ENCODE measurements at regions not wholly inside any gene's neighbourhood (a gene's known extent, or its start where the extent isn't known, plus 50 kb on each side); places are given as distances from the start of the nearest gene placed in this dataset.

DNA sequence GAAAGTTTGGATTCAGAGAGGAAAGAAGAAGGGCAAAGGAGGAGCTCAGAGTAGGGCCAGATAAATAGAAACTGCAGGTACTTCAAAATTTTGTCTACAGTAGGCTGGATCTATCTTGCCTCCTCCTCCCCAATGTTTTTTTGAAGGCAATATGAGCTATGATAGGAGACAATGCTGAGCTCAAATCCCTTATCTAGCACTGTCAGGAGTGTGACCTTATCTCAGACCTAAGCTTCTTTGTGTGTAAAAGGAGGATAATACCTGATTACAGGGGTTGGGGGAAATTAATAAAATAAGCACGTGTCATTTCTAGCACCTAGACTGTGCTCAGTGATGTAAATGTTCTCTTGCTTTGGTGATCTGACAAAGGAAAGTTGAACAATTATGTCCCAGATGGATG, 137.8 kb upstream of the CD180 start:
- no peak for DNase-seq (ENCODE audit: low spot score)

DNA sequence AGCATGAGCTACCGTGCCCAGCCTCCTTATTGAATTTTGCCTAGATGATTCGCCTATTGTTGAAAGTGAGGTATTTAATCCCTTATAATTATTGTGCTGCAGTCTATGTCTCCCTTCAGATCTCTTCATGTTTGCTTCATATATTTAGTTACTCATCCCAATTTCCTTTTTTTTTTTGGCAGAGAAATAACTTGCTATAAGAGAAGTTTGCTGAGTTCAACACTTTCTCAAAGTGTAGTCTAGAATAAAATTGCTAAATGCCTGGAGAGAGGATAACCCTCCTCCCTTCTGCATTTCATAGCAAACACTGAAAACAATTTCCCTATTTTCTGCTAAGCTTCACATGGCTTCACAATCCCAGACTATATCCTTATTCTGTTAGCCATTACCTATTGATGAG, 136.6 kb upstream of the CD180 start:
- no peak for DNase-seq (ENCODE audit: low spot score)

DNA sequence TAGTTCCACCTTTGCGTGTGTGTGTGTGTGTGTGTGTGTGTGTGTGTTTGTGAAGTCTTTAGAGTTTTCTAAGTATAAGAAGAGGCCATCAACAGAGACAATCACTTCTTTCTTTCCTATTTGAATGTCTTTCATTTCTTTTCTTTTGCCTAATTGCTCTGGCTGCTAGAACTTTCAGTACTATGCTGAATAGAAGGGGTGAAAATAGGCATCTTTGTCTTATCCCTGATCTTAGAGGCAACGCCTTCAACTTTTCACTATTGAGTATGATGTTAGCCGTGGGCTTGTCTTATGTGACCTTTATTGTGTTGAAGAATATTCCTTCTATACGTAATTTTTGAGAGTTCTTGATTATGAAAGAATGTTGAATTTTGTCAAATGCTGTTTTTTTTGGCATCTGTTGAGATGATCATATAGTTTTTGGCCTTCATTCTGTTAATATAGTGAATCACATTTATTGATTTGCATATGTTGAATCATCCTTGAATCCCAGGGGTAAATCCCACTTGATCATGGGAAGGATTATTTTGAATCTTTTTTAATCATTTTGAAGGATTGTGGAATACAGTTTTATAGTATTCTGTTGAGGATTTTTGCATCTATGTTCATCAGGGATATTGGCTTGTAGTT, 134.8 kb upstream of the CD180 start:
- no peak for DNase-seq (ENCODE audit: low spot score)

DNA sequence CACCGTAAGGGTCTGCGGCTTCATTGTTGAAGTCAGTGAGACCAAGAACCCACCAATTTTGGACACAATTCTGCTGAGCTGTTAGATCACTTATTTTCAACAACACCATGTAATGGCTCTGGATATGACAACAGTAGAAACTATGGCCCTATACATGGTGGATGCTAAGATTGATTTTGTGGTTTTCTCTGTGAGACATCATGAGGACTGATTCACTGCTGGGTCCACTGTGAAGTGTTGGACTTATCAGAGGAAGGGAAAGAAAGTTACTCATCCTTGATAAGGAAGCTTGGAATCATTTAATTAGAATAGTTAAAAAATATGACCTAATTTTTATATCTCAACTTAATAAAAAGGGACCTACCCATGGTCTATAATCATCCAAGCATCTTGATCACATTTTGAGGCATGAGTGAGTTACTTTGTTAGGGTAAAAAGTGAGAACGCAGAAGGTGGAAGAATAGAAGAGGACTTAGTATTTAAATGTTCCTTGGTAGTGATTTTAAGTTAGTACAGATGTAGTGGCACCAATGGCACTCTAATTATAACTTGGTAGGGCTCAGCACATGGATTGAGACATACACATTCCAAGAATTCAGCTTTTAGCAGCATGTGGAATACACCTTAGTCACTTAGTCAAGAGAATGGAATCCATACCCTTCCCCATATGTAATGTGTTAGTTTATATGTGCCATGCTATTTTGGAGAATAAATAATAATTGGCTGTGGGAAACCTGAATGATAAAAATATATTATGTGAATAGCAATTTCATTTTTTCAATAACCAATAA, 123.5 kb upstream of the CD180 start:
- no peak for DNase-seq (ENCODE audit: low spot score)

DNA sequence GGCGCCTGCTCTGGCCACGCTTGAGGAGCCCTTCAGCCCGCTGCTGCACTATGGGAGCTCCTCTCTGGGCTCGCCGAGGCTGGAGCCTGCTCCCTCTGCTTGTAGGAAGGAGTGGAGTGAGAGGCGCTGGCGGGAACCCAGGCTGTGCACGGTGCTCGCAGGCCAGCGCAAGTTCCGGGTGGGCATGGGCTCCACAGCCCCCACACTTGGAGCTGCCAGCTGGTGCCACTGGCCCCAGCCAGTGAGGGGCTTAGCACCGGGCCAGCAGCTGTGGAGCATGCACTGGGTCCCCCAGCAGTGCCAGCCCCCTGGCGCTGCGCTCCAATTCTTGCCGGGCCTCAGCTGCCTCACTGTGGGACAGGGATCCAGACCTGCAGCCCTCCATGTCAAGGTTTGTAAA, 122.1 kb upstream of the CD180 start:
- no peak for DNase-seq (ENCODE audit: low spot score)

DNA sequence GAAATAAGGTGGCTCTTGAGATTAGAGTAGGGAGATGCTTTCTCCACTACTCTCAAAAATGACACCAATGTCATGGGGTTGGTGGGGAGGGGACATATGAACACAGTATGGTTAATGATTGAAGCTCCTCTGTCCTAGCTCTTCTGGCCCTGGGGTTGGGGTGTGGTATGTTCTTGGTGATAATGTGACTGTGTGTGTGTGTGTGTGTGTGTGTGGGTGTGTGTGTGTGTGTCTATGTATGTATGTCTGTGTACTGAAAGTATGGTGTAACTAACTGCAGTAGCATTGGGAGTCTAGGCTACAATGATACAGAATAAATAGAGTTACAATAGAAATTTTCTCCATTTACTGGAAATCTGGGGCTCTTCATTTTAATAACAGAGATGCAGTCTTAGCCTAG, 121.0 kb upstream of the CD180 start:
- no peak for DNase-seq (ENCODE audit: low spot score)

DNA sequence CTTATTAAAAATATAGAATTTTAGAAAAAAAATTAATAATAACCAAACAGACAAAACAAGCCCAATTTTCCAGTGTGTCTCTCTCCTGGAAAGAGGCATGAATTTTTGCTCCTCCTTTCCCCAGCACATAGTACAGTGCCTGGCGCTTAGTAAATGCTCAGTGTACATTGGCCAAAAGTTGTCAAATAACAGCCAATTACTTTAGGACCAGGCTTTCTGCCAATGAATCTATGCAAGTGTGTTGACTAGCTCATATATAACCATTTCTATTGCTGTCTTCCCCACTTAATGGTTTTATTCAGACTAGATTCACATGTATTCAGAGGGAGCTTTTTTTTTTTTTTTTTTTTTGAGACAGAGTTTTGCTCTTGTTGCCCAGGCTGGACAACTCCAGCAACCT, 120.1 kb upstream of the CD180 start:
- DNase-seq (ENCODE audit: low spot score): no peak

DNA sequence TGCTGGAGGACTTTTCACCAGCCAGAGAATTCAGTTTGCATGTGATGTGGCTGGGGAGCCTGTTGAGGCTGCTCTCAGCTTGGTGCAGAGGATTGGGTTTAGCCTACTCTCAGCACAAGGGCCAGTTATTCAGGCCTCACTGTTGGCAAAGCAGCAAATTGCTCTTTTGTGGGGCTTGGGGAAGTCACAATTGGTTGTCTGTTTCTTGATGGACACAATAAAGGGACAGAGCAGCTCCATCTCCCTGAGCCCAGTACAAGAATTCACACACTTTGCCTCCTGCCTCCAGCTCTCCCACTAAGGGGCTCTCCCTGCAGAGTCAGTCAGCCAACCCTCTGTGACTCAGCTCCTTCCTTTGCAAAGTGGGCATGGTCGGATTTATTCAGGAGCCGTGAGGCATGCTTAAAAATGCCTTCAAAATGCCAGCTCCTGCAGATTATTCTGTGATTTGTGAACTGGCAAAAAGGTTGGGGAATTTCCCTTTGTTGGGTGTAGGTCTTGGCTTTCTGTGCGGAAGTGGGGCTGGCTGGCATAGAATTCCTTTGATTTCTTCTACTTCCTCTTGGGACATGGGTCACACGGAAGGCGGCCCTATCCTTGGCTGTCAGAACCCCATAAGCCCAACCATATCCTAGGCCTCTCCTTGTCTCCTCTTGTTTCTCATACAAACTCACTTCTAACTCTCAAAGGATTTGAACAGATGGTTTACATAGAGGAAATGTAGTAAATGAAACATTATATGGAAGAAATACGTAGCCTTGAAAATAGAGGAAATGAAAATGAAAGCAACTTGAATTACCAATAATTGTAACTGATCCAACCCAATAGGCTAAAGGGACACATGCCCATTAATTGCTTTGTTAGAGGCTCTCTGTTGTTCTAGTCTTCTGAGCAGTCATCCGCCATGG, 118.7 kb upstream of the CD180 start:
- DNase-seq (ENCODE audit: low spot score): no peak

DNA sequence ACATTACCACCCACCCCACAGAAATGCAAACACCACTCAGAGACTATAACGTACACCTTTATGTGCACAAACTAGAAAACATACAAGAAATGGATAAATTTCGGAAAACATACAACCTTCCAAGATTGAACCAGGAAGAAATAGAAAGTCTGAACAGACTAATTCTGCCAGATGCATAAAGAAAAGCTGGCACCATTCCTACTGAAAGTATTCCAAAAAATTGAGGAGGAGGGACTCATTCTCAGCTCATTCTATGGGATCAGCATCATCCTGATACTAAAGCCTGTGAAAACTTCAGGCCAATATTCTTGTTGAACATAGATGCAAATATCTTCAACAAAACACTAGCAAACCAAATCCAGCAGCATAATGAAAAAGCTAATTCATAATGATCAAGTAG, 115.1 kb upstream of the CD180 start:
- DNase-seq (ENCODE audit: low spot score): no peak

DNA sequence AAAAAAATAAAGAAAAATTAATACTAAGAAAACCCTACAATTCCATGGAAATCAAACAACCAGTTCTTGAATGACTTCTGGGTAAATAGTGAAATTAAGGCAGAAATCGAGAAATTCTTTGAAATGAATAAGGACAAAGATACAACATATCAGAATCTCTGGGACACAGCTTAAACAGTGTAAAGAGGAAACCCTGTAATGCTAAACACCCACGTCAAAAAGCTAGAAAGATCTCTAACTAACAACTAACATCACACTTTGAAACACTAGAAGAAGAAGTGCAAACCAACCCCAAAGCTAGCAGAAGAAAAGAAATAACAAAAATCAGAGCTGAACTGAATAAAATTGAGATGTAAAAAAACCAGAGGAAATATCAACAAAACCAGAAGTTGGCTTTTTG, 114.6 kb upstream of the CD180 start:
- no peak for DNase-seq (ENCODE audit: low spot score)

DNA sequence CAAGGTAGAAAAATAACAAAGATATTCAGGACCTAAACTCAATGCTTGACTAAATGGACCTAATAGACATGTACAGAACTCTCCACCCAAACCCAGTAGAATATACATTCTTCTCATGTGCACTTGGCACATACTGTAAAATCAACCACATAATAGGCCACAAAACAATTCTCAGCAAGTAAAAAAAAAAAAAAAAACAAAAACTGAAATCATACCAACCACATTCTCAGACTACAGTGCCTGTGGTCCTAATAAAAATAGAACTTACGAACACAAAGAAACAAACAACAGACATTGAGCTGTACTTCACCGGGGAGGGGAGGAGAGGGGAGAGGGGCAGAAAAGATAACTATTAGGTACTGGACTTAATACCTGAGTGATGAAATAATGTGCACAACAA, 114.1 kb upstream of the CD180 start:
- DNase-seq (ENCODE audit: low spot score): no peak

DNA sequence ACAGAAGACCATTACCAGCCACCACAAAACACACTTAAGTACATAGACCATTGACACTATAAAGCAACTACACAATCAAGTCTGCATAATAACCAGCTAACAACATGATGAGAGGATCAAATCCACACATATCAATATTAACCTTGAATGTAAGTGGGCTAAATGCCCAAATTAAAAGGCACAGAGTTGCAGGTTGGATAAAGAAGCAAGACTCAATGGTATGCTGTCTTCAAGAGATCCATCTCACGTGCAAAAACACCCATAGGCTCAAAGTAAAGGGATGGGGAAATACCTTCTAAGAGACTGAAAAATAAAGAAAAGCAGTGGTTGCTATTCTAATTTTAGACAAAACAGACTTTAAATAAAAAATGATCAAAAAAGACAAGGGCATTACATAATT, 113.6 kb upstream of the CD180 start:
- DNase-seq (ENCODE audit: low spot score): no peak

DNA sequence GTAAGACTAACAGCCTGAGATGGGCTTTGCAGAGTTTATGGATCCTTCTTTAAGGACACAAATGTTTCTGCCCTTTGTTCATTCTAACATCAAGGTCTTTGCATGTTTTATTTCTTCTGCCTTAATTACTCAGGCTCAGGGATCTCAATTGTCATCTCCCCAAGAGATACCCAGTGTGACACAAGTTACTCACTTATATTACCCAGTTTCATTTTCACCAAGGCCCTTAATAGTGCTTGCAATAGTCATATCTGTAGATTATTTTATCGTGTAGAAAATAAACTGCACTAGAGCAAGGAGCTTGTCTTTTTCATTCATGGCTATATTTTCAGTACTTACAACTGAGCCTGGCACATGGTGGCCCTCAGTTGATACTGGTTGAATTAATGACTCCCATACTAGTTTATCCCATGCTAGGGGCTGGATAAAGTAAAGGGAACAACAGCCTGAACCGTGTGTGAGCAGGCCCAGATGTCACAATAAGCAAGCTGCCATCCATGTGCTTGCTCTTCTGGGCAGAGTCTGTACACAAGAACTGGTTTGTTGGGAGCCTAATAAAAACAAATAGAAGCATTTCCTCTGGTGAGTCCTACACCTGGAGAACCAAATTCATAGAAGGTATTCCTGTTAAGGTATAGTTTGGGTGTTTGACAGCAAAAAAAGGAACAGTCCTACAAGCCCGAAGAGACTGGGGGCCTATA, 112.5 kb upstream of the CD180 start:
- DNase-seq (ENCODE audit: low spot score): no peak

DNA sequence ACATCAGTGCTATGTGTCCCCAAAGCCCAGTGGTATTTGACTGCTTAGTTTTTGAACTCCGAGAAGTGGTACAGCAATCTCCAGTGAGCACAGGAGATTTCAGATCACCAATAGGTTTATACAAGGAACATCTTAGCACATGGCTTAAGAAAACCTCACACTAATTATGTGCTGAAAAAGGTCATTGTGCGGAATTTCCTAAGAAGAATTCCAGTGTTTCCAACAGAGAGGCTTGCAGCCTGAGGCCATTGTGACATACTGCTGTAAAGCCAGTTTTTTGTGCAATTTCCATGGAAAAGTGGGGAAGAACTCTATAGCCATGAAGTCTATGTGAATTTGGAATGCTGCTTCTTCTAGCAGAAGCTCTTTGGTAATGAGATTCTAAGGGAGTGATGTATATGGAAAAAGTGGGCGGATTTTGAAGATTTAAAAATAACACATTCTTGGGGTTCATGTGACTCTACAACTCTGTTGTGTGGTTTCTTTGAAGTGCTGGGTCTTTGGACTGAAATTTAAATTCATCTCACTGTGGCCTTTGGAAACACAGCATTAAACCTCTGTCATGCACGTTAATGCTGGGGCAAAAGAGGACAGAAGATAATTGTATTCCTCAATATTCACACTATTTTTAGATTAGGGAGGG, 110.5 kb upstream of the CD180 start:
- DNase-seq (ENCODE audit: low spot score): no peak

DNA sequence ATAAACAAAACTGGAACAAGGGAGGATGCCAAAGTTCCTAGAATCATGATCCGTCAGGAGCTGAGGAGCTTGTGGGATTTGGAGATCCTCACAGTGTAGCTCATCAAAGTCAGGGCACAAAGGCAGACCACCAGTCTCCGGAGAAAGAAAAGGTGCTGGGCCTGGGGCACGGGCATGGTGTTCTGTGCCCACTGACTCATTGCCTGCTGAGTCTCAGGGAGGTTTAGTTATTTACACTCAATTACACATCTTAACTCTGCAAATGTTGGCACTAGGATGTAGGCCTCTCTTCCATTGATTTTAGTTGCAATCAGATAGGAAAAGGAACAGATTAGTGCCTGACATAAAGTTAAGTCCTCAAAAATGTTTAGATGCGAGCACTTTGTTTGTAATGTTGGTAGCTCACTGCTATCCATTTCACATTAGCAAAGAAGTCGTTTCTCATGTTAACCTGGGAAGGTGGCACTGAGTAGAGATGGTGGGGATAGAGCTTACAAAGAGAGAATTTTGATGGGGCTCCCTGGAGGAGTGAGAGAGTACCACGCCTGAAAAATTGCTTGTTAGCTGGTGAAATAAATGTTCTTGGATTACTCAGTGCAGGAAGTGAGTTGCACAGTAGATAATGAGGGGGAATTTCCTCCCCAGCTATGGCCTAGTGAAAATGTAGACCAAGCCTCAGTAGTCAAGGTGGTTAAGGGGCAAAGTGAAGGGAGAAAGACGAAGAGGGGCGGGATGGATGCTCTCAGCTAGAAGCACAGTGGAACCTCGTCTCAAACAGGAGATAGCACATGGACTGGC, 109.5 kb upstream of the CD180 start:
- DNase-seq (ENCODE audit: low spot score): no peak

DNA sequence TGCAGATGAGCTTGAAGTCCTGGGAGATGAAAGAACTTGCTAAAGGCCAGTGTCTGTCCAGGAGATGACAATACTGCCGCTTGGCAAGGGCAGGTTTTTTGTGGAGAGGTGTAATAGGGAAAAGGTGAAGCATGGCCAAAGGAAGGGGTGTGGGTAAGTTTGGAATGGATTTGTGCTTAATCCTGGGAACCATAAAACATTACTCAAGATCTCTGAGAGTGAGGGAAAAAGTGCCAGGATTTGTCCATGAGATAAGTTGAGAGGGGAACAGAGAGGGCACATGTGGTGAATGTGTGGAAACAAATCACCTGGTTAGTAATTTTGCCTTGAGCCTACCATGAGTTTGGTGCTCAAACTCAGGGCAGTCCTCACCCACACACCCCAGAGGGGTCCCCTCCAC, 108.8 kb upstream of the CD180 start:
- no peak for DNase-seq (ENCODE audit: low spot score)

DNA sequence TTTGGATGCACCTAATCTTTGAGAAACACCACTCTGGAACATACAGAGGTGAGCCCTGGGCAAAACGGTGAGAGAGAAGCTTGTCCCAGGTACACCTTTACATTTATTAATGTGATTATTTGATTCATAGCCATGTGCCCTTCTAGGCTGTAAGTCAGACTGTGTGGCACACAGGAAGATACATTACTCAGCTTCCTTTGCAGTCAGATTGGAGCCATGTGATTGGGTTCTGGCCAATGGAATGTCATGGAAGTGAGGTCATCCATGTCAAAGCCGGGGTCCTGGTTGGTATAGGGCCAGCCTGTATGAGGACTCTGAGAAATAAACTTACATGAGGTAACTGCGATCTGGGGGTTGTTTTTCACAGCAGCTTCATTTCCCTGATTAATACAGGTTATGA, 106.8 kb upstream of the CD180 start:
- no peak for DNase-seq (ENCODE audit: low spot score)

DNA sequence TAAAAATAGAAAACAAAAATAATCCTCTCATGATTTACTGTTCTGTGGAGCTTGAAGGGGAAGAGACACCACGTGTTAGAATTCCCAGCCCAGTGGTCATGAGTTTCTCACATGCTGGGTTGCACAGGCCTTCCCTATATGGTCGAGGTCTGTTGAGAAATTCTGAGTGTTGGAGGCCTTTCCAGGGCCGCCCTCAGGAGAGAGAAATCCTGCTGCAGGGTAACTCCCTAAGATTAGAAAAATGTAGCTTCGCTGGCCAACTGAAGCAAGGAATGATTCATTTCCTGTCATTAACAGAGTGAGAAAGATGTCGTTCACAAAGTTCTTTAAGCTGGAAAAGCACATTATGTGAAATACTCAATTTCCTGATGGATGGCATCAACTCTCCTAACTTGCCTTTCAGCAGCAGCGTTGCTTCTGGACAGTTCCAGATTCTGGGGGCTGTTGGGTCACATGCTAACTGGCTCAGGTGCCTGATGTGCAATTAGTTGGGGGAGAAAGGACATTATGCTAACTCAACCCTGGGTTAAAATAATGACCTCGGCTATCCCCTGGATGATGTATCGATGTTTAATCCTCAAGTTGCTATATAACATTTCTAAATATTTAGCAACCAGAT, 104.8 kb upstream of the CD180 start:
- no peak for DNase-seq (ENCODE audit: low spot score)

DNA sequence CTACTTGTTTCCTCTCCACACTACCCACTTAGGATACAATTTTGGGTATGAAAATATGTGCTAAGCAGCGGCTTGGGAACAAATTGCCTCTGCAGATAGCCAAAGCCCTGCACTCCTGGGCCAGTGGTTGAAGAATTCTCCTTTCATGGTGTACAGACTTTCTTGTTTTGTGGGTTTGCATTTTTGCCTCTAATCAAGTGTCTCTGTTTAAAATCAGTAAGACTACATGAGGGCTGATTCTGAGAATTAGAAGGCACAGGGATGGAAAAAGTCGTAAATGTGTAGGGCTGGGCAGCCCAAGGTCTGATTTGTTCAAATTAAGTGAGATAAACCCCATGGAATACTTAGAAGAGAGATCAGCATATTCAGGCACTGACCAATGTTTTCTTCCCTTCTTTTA, 103.7 kb upstream of the CD180 start:
- DNase-seq (ENCODE audit: low spot score): no peak

DNA sequence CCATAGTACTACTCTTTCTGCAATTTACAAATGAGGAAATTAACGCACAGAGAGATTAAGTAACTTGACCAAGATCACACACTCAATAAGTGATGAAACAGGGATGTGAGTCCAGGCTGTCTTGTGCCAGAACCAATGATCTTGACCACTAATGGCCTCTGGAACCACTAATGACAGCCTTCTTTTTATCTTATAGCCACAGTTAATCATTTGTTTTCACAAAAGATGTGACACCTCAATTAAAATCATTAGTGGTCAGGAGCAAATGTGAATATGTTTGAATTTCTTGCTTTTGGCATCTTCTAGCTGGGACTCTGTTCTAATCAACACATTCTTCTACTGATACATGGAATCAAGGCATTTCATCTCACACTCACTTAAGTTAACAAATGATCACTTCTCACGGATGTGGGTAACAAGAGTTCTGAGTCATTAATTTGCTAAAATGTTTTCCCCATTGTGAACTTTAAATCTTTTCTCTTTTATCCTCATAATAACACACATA, 102.7 kb upstream of the CD180 start:
- DNase-seq (ENCODE audit: low spot score): no peak
